OCI-LY1 (cell line): ENCODE measurements at regions not wholly inside any gene's neighbourhood (a gene's known extent, or its start where the extent isn't known, plus 50 kb on each side); places are given as distances from the start of the nearest gene placed in this dataset.

Experiments used
- H2AFZ ChIP-seq: fragments of 200-600 bp; sonication (generic), shearing (Covaris generic); 2 replicates; pipeline ENCODE4 v1.6.0; 2014; ENCODE audit warnings: antibody characterized with exemption, mild to moderate bottlenecking, low read length
- H3F3A ChIP-seq: fragments of 200-600 bp; sonication (generic), shearing (Covaris generic); 2 replicates; pipeline ENCODE4 v1.6.0; 2014; ENCODE audit warnings: mild to moderate bottlenecking, antibody characterized with exemption, low read length, moderate library complexity; ENCODE audit not compliant: insufficient read depth
- H3K27ac ChIP-seq: fragments of 200-600 bp; sonication (generic); 2 replicates; pipeline ENCODE4 v1.5.1; 2014; ENCODE audit warnings: low read length, mixed run types, mild to moderate bottlenecking, low read depth; ENCODE audit not compliant: poor library complexity, severe bottlenecking
- H3K27me3 ChIP-seq: fragments of 200-600 bp; sonication (generic); 2 replicates; pipeline ENCODE4 v1.6.0; 2014; ENCODE audit warnings: antibody characterized with exemption, mild to moderate bottlenecking, low read length, moderate library complexity; ENCODE audit not compliant: insufficient read depth
- H3K36me3 ChIP-seq: fragments of 200-600 bp; sonication (generic); 2 replicates; pipeline ENCODE4 v1.6.1; 2014; ENCODE audit warnings: mild to moderate bottlenecking, antibody characterized with exemption, low read length, moderate library complexity, mixed read lengths; ENCODE audit not compliant: insufficient read depth
- H3K4me1 ChIP-seq: fragments of 200-600 bp; sonication (generic); 2 replicates; pipeline ENCODE4 v1.5.1; 2014; ENCODE audit warnings: mild to moderate bottlenecking, low read length, moderate library complexity; ENCODE audit not compliant: insufficient read depth, severe bottlenecking
- H3K4me2 ChIP-seq: fragments of 200-600 bp; sonication (generic), shearing (Covaris generic); 2 replicates; pipeline ENCODE4 v1.6.1; 2014; ENCODE audit warnings: low read length
- H3K4me3 ChIP-seq: fragments of 200-600 bp; sonication (generic); 2 replicates; pipeline ENCODE4 v1.5.1; 2014; ENCODE audit warnings: low read length, low read depth, mild to moderate bottlenecking, mixed read lengths; ENCODE audit not compliant: poor library complexity, severe bottlenecking
- H3K79me2 ChIP-seq: fragments of 200-600 bp; shearing (Covaris generic); 2 replicates; pipeline ENCODE4 v1.6.1; 2016; ENCODE audit warnings: mixed run types, low read length, mixed read lengths; ENCODE audit not compliant: insufficient read depth
- H3K9ac ChIP-seq: fragments of 200-600 bp; sonication (generic), shearing (Covaris generic); 2 replicates; pipeline ENCODE4 v1.6.1; 2014; ENCODE audit warnings: mild to moderate bottlenecking, low read length, mixed read lengths
- H3K9me2 ChIP-seq: fragments of 200-600 bp; sonication (generic), shearing (Covaris generic); 2 replicates; pipeline ENCODE4 v1.6.1; 2014; ENCODE audit warnings: low read depth, mild to moderate bottlenecking, low read length, mixed read lengths
- H3K9me3 ChIP-seq: fragments of 200-600 bp; shearing (Covaris generic); 2 replicates; pipeline ENCODE4 v1.6.1; 2014; ENCODE audit warnings: low read length, mixed read lengths
- H4K20me1 ChIP-seq: fragments of 200-600 bp; sonication (generic), shearing (Covaris generic); 2 replicates; pipeline ENCODE4 v1.6.0; 2016; ENCODE audit warnings: mild to moderate bottlenecking, low read length; ENCODE audit not compliant: insufficient read depth
- CTCF ChIP-seq: fragments of 200-600 bp; sonication (generic), shearing (Covaris generic); IDR thresholded peaks from 2 replicates; pipeline ENCODE4 v1.5.1; 2017; ENCODE audit warnings: mild to moderate bottlenecking, antibody characterized with exemption, low read length, moderate library complexity, mixed read lengths
- EZH2 ChIP-seq: fragments of 200-600 bp; sonication (generic), shearing (Covaris generic); IDR thresholded peaks from 2 replicates; pipeline ENCODE4 v1.8.0; 2017; ENCODE audit warnings: borderline replicate concordance, mixed run types, mild to moderate bottlenecking, antibody characterized with exemption, low read length, moderate library complexity, mixed read lengths

- H3K9me3 ChIP-seq: no peaks in the 10 kb centered on the region
- H2AFZ ChIP-seq: no peak overlapping the region
- no peaks in the 10 kb centered on the region for H3F3A ChIP-seq
- no peaks in the 10 kb centered on the region for H4K20me1 ChIP-seq
- no peaks in the 10 kb centered on the region for H3K27me3 ChIP-seq
- no peaks in the 10 kb centered on the region for H3K4me1 ChIP-seq
- no peaks in the 10 kb centered on the region for H3K9me2 ChIP-seq
- no peak overlapping the region for H3K4me3 ChIP-seq
- no peak for TF ChIP-seq CTCF
- TF ChIP-seq EZH2: no peak
- H3K9ac ChIP-seq: no peak overlapping the region
- H3K4me2 ChIP-seq: no peak overlapping the region
- no peak overlapping the region for H3K27ac ChIP-seq
- H3K36me3 ChIP-seq: no peaks in the 10 kb centered on the region
- H3K79me2 ChIP-seq: no peaks in the 10 kb centered on the region
Measured at GRCh38 chrX:22944945-22945344, 54.8 kb upstream of the DDX53 start.
